ENCODE measurements at regions not wholly inside any gene's neighbourhood (a gene's known extent, or its start where the extent isn't known, plus 50 kb on each side); places are given as distances from the start of the nearest gene placed in this dataset.

- no peaks in the 10 kb centered on the region for H4K20me1 ChIP-seq (ENCODE audit: insufficient read depth, poor library complexity, severe bottlenecking)
- H3K4me2 ChIP-seq, result no peak overlapping the region
- TF ChIP-seq CTCF (IDR thresholded peaks at IDR 0.05; ENCODE audit: poor library complexity) (no peak), EZH2 (IDR thresholded peaks at IDR 0.05; ENCODE audit: borderline replicate concordance) (no peak), EZH2phosphoT487 (IDR thresholded peaks at IDR 0.05; ENCODE audit: low read depth, severe bottlenecking, unreplicated experiment) (no peak)
- H3K4me1 ChIP-seq (ENCODE audit: insufficient read depth), result no peaks in the 10 kb centered on the region
- no peak for DNase-seq (ENCODE audit: low spot score)
- no peaks in the 10 kb centered on the region for H3K79me2 ChIP-seq
- WGBS (ENCODE audit: low lambda C conversion rate, missing lambda C conversion rate), result 88% methylated on average over 3 of the region's 3 CpGs
- no peak overlapping the region for H2AFZ ChIP-seq
- H3K36me3 ChIP-seq (replicated peaks; ENCODE audit: insufficient read depth, low read depth), result no peaks in the 10 kb centered on the region
- H3K27me3 ChIP-seq, result no peaks in the 10 kb centered on the region
- H3K4me3 ChIP-seq, result no peak overlapping the region
- no peak overlapping the region for H3K27ac ChIP-seq
- H3K9me3 ChIP-seq (ENCODE audit: low read depth), result no peaks in the 10 kb centered on the region
- H3K9me2 ChIP-seq (replicated peaks; ENCODE audit: insufficient read depth), result no peaks in the 10 kb centered on the region
These were observed 150.6 kb upstream of the EDIL3 start for GRCh38 chr5:84535281-84535680.

- TF ChIP-seq EZH2 (IDR thresholded peaks at IDR 0.05; ENCODE audit: borderline replicate concordance) (no peak), CTCF (IDR thresholded peaks at IDR 0.05; ENCODE audit: poor library complexity) (no peak), EZH2phosphoT487 (IDR thresholded peaks at IDR 0.05; ENCODE audit: low read depth, severe bottlenecking, unreplicated experiment) (no peak)
- H3K79me2 ChIP-seq, result no peaks in the 10 kb centered on the region
- H3K4me2 ChIP-seq, result no peak overlapping the region
- DNase-seq (ENCODE audit: low spot score), result no peak
- no peaks in the 10 kb centered on the region for H3K4me1 ChIP-seq (ENCODE audit: insufficient read depth)
- H3K36me3 ChIP-seq (replicated peaks; ENCODE audit: insufficient read depth, low read depth), result no peaks in the 10 kb centered on the region
- H3K9me3 ChIP-seq (ENCODE audit: low read depth), result no peaks in the 10 kb centered on the region
- no peak overlapping the region for H2AFZ ChIP-seq
- no peak overlapping the region for H3K4me3 ChIP-seq
- no peaks in the 10 kb centered on the region for H3K9me2 ChIP-seq (replicated peaks; ENCODE audit: insufficient read depth)
- H4K20me1 ChIP-seq (ENCODE audit: insufficient read depth, poor library complexity, severe bottlenecking), result no peaks in the 10 kb centered on the region
- no peaks in the 10 kb centered on the region for H3K27me3 ChIP-seq
- H3K27ac ChIP-seq, result no peak overlapping the region
These were observed 139.8 kb upstream of the EDIL3 start for GRCh38 chr5:84524491-84524890.

- 90% methylated on average over 3 of the region's 3 CpGs for WGBS (ENCODE audit: low lambda C conversion rate, missing lambda C conversion rate)
- no peak overlapping the region for H2AFZ ChIP-seq
- H3K4me3 ChIP-seq, result no peak overlapping the region
These were observed 134.2 kb upstream of the EDIL3 start for GRCh38 chr5:84518862-84519261.

More at GRCh38 chr5:84518862-84519261, 134.2 kb upstream of the EDIL3 start:
- H3K9me3 ChIP-seq (ENCODE audit: low read depth), result no peaks in the 10 kb centered on the region
- H3K9me2 ChIP-seq (replicated peaks; ENCODE audit: insufficient read depth), result no peaks in the 10 kb centered on the region
- TF ChIP-seq CTCF (IDR thresholded peaks at IDR 0.05; ENCODE audit: poor library complexity) (no peak), EZH2 (IDR thresholded peaks at IDR 0.05; ENCODE audit: borderline replicate concordance) (no peak), EZH2phosphoT487 (IDR thresholded peaks at IDR 0.05; ENCODE audit: low read depth, severe bottlenecking, unreplicated experiment) (no peak)
- no peaks in the 10 kb centered on the region for H3K27me3 ChIP-seq
- H3K36me3 ChIP-seq (replicated peaks; ENCODE audit: insufficient read depth, low read depth), result no peaks in the 10 kb centered on the region
- H4K20me1 ChIP-seq (ENCODE audit: insufficient read depth, poor library complexity, severe bottlenecking), result no peaks in the 10 kb centered on the region
- DNase-seq (ENCODE audit: low spot score), result no peak
- H3K27ac ChIP-seq, result no peak overlapping the region
- no peaks in the 10 kb centered on the region for H3K79me2 ChIP-seq
- H3K4me1 ChIP-seq (ENCODE audit: insufficient read depth), result no peaks in the 10 kb centered on the region
- H3K4me2 ChIP-seq, result no peak overlapping the region

Measured in hepatocyte (in vitro differentiated cells).